Stimulated activated CD4-positive, alpha-beta T cell treated with anti-CD3 and anti-CD28 coated beads, Interleukin-15, amount 100 ng/mL, for 24 hours (primary cell): ENCODE measurements at regions not wholly inside any gene's neighbourhood (a gene's known extent, or its start where the extent isn't known, plus 50 kb on each side); places are given as distances from the start of the nearest gene placed in this dataset.
"Not testable (repeated sequence)": the region's sequence is repeated elsewhere in the genome, so short reads cannot be mapped to it uniquely, and the experiment has no call there.

Source experiments
- DNase-seq: peaks from one replicate; pipeline ENCODE4 v3.0.0-alpha.2; 2020

GRCh38 chr2:142827170-142827569 is 50.3 kb upstream of the KYNU start:
- DNase-seq: no peak

DNA sequence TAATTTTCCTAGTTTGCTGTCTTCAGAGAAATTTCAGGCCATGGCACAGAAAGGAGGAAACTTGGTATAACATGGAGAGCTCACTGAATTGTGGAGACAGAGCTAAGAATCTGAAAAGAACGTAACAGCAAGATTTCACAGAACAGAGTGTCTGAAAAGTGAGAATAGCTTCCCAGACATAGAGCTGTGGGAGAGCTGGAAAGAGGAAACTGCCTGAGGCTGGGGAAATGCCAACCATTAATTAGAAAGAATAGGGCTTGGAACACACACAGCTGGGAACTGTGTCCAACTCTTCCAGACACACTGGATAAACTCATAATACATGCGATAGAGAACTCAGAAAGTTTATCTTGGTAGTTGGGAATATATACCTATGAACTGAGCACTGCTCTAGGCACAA is 51.6 kb upstream of the KYNU start:
- DNase-seq: no peak

GRCh38 chr2:142824756-142825155 is 52.7 kb upstream of the KYNU start:
- no peak for DNase-seq

- no peak for DNase-seq
Measured at GRCh38 chr2:142822190-142822589, 55.3 kb upstream of the KYNU start.

DNA sequence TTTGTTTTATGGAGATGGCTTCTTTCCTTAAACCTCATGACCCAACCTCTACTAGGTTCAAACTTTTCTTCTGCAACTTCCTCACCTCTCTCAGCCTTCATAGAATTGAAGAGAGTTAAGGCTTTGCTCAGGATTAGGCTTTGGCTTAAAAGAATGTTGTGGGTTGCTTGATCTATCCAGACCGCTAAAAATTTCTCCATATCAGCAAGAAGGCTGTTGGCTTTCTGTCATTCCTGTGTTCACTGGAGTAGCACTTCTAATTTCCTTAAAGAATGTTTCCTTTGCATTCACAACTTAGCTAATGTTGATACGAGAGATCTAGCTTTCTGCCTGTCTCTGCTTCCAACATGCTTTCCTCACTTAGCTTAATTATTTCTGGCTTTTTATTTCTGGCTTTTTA is 58.1 kb upstream of the KYNU start:
- no peak for DNase-seq

DNA sequence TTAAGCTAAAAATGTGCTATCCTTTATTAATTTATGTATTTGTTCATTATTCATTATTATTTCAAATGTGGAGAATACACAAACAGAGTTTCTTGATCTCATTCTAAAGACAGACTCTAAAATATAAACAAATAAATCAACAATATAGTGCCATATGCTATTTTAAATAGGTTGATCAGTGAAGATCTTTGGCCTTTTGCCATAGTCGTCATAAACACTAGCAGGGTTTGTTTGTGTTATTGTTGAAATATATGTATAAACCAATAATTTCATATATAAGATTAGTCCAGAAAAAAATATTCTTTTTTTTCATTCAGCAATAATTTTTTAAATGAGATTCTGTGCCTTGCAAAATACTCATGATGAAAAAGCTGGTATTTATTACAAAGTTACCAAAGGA is 62.1 kb upstream of the KYNU start:
- no peak for DNase-seq

- no peak for DNase-seq
Measured at GRCh38 chr2:142813830-142814829, 63.3 kb upstream of the KYNU start.

- not testable (repeated sequence) for DNase-seq
Measured at GRCh38 chr2:142811644-142812043, 65.8 kb upstream of the KYNU start.

GRCh38 chr2:142805244-142805643 is 72.2 kb upstream of the KYNU start:
- no peak for DNase-seq

DNA sequence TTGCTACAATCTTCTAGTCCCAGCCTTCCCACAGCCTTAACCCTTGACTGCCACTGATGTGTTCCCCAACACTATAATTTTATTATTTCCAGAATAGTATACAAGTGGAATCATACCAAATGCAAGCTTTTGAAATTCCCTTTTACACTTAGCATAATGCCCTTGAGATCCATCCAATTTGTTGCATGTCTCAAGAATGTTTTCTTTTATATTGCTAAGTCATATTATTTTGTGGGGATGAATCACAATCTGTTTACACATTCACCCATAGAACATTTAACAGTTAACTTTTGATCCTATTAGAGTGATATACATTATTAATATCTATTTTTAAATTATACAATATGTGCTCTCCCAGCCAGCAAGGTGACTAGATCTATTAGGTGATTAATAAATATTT is 74.3 kb upstream of the KYNU start:
- DNase-seq: no peak

DNA sequence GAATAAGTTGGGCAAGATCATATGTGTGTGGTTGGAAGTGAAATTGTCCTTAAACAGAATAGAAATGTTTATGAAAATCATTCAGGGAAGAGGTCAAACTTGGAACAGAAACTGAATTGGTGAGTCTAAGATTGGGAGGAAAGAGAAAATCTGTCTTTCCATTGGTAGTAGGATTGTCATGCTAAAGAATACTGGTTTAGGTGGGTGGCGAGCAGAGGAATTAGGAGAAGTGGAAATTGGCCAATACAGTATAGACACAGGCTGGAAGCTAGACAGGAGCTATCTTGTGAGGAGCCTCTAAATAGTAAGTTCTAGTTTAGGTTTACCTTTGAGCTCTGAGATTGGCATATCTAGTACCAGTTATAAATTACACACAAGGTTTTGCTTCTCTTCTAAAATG is 80.9 kb upstream of the KYNU start:
- DNase-seq: no peak

GRCh38 chr2:142796161-142796560 is 81.3 kb upstream of the KYNU start:
- DNase-seq: no peak

- DNase-seq: no peak
Measured at GRCh38 chr2:142794850-142795249, 82.6 kb upstream of the KYNU start.

DNA sequence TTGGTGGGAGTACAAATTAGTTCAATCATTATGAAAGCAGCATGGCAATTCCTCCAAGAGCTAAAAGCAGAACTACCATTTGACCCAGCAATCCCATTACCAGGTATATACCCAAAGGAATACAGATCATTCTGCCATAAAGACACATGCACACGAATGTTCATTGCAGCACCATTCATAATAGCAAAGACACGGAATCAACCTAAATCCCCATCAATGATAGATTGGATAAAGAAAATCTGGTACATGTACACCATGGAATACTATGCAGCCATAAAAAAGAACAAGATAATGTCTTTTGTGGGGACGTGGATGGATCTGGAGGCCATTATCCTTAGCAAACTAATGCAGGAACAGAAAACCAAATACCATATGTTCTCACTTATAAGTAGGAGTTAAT is 85.1 kb upstream of the KYNU start:
- DNase-seq: not testable (repeated sequence)

DNA sequence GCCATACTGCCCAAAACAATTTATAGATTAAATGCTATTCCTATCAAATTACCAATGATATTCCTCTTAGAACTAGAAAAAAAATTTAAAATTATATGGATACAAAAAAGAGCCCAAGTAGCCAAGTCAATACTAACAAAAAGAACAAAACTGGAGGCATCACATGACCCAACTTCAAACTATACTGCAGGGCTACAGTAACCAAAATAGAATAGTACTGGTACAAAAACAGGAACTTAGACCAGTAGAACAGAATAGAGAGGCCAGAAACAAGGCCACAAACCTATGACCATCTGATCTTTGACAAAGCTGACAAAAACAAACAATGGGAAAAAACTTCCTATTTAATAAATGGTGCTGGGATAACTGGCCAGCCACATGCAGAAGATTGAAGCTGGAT is 86.1 kb upstream of the KYNU start:
- no peak for DNase-seq

DNA sequence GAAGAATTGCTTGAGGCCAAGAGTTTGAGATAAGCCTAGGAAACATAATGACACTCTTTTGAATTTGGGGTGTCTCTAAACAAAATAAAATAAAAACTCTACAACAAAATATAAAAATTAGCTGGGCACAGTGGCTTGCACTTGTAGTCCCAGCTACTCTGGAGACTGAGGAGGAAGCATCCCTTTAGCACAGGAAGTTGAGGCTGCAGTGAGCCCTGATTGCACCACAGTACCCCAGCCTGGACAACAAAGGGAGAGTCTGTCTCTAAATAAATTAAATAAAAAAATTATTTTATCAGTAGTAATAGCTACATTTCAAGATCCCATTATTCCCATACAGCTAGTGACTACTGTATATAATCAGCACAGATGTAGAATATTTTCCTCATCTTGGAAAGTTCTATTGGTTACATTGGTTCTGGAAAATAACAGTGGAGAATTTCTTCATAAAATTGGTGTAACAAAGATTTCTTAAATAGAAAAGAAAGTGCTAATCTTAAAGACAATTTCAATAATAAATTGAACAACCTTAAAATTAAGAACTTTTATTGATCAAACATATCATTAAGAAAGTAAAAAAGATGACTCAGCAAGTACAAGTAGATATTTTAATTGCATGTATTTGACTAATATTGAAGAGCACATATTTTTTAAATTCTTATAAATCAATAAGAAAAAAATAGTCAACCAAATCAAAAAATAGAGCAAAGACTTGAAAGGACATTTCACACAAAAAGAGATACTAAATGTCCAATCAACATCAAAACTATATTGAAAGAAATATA is 90.4 kb upstream of the KYNU start:
- DNase-seq: no peak

DNA sequence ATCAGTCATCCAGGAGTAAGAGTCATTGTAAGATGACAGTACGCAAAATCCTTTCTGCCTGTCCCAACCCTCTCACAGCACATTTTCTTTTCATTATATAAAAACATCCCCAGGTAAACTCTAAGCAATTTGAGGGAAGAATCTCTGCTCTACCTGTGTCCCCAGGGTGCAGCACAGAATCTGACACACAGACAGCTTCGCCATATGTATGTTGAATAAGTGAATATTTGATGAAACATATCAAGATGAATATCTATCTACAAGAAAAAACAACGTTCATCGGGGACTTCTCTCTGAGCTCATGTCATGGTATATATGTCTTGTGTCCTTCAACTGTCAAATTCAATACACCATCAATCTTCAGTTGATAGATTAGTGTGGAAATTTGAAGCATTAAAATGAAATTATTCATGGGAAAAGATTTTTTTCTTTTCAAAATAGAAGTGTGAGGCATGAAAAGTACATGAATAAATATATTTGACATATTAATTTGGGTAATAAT is 94.5 kb upstream of the KYNU start:
- no peak for DNase-seq

DNA sequence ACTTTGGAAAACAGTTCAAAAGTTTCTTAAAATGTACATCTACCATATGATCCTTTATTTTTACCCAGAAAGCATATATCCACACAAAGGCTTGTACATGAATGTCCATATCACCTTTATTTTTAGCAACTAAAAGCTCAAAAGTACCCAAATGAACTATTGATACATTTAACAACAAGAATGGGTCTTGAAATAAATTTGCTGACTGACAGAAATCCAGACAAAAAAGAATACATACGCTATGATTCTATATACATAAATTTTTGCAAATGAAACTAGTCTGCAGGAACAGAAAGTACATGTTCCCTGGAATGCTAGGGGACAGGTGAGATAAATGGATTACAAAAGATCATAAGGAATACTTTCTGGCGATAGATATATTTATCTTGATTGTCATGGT is 96.3 kb upstream of the KYNU start:
- no peak for DNase-seq

- DNase-seq: no peak
Measured at GRCh38 chr2:142778289-142778688, 99.2 kb upstream of the KYNU start.

DNA sequence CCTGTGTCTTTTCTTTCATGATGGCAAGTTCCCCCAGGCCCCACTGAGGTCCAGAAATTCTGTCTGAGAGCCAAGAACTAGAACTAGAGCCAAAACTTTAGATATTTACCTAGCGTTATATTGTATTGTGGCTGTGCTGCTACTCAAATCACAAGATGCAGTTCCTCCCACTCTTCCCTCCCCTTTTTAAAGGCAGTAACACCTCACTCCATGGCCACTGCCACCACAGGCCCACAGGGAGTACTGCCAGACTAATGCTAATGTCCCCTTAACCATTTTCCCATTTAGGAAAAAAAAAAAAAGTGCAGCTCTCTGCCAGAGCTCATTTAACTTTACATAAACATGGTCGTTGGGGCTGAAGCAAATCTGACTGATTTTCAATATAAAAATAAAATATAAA is 99.7 kb upstream of the KYNU start:
- no peak for DNase-seq

- no peak for DNase-seq
Measured at GRCh38 chr2:142769761-142770160, 107.7 kb upstream of the KYNU start.

- no peak for DNase-seq
Measured at GRCh38 chr2:142767847-142768246, 109.6 kb upstream of the KYNU start.

GRCh38 chr2:142758973-142759372 is 118.5 kb upstream of the KYNU start:
- DNase-seq: no peak

- DNase-seq: no peak
Measured at GRCh38 chr2:142757111-142757510, 120.4 kb upstream of the KYNU start.
